ENCODE measurements at regions not wholly inside any gene's neighbourhood (a gene's known extent, or its start where the extent isn't known, plus 50 kb on each side); places are given as distances from the start of the nearest gene placed in this dataset.
"Not testable (repeated sequence)": the region's sequence is repeated elsewhere in the genome, so short reads cannot be mapped to it uniquely, and the experiment has no call there.

- H3K9ac ChIP-seq (ENCODE audit: low read length in 5 of 5): peak overlapping the region in 1 of 5 donors; percentile 38
- peaks cover 0 to 6% (median 3%) of the 10 kb centered on the region in 5 donors for H3K4me1 ChIP-seq (ENCODE audit: control insufficient read depth in 5 of 5, insufficient read depth in 5 of 5, low read length in 5 of 5)
- peak overlapping the region in 2 of 5 donors; percentile 22 to 35 for H3K4me3 ChIP-seq (ENCODE audit: low read depth in 1 of 5, low read length in 5 of 5)
- H3K9me3 ChIP-seq (ENCODE audit: control insufficient read depth in 5 of 5, low read length in 5 of 5): no peaks in the 10 kb centered on the region
- H3K27ac ChIP-seq (ENCODE audit: low read depth, low read length): no peak overlapping the region
- H3K27me3 ChIP-seq (ENCODE audit: control insufficient read depth in 5 of 5, insufficient read depth in 4 of 5, low read length in 5 of 5): peaks cover 0 to 8% (median 6%) of the 10 kb centered on the region in 5 donors
- no peaks in the 10 kb centered on the region for H3K36me3 ChIP-seq (ENCODE audit: control insufficient read depth in 5 of 5, insufficient read depth in 5 of 5, low read length in 5 of 5)
These were observed 74.8 kb upstream of the GRIN2A start for GRCh38 chr16:10256784-10257641.

DNA sequence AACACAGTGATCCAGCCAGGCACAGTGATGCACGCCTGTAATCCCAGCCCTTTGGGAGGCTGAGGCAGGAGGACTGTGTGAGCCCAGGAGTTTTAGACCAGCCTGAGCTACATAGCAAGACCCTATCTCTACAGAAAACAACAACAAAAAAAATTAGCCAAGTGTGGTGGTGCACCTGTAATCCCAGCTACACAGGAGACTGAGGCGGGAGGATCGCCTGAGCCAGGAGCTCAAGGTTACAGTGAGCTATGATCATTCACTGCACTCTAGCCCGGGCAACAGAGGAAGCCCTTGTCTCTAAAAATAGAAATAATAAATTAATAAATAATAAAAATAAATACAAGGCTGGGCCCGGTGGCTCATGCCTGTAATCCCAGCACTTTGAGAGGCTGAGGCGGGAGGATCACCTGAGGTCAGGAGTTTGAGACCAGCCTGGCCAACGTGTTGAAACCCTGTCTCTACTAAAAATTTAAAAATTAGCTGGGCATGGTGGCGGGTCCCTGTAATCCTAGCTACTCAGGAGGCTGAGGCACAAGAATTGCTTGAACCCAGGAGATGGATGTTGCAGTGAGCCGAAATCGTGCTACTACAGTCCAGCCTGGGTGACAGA is 75.5 kb upstream of the GRIN2A start:
- not testable (repeated sequence) for H3K36me3 ChIP-seq (ENCODE audit: control insufficient read depth in 5 of 5, insufficient read depth in 5 of 5, low read length in 5 of 5); H3K4me3 ChIP-seq (ENCODE audit: low read depth in 1 of 5, low read length in 5 of 5); H3K27me3 ChIP-seq (ENCODE audit: control insufficient read depth in 5 of 5, insufficient read depth in 4 of 5, low read length in 5 of 5); H3K9me3 ChIP-seq (ENCODE audit: control insufficient read depth in 5 of 5, low read length in 5 of 5); H3K9ac ChIP-seq (ENCODE audit: low read length in 5 of 5); H3K4me1 ChIP-seq (ENCODE audit: control insufficient read depth in 5 of 5, insufficient read depth in 5 of 5, low read length in 5 of 5); H3K27ac ChIP-seq (ENCODE audit: low read depth, low read length)

- not testable (repeated sequence) for H3K9me3 ChIP-seq (ENCODE audit: control insufficient read depth in 5 of 5, low read length in 5 of 5); H3K9ac ChIP-seq (ENCODE audit: low read length in 5 of 5); H3K4me3 ChIP-seq (ENCODE audit: low read depth in 1 of 5, low read length in 5 of 5); H3K27ac ChIP-seq (ENCODE audit: low read depth, low read length); H3K27me3 ChIP-seq (ENCODE audit: control insufficient read depth in 5 of 5, insufficient read depth in 4 of 5, low read length in 5 of 5); H3K4me1 ChIP-seq (ENCODE audit: control insufficient read depth in 5 of 5, insufficient read depth in 5 of 5, low read length in 5 of 5); H3K36me3 ChIP-seq (ENCODE audit: control insufficient read depth in 5 of 5, insufficient read depth in 5 of 5, low read length in 5 of 5)
These were observed 76.8 kb upstream of the GRIN2A start for GRCh38 chr16:10258930-10259603.

- Histone ChIP-seq H3K9ac (ENCODE audit: low read length in 5 of 5) (no peak overlapping the region), H3K36me3 (ENCODE audit: control insufficient read depth in 5 of 5, insufficient read depth in 5 of 5, low read length in 5 of 5) (no peaks in the 10 kb centered on the region), H3K27me3 (ENCODE audit: control insufficient read depth in 5 of 5, insufficient read depth in 4 of 5, low read length in 5 of 5) (no peaks in the 10 kb centered on the region), H3K9me3 (ENCODE audit: control insufficient read depth in 5 of 5, low read length in 5 of 5) (no peaks in the 10 kb centered on the region), H3K27ac (ENCODE audit: low read depth, low read length) (no peak overlapping the region), H3K4me1 (ENCODE audit: control insufficient read depth in 5 of 5, insufficient read depth in 5 of 5, low read length in 5 of 5) (peaks cover 0 to 6% (median 3%) of the 10 kb centered on the region in 5 donors), H3K4me3 (ENCODE audit: low read depth in 1 of 5, low read length in 5 of 5) (no peak overlapping the region)
These were observed 78.8 kb upstream of the GRIN2A start for GRCh38 chr16:10261077-10261476.

GRCh38 chr16:10261526-10261925 is 79.3 kb upstream of the GRIN2A start:
- not testable (repeated sequence) for H3K9ac ChIP-seq (ENCODE audit: low read length in 5 of 5)

DNA sequence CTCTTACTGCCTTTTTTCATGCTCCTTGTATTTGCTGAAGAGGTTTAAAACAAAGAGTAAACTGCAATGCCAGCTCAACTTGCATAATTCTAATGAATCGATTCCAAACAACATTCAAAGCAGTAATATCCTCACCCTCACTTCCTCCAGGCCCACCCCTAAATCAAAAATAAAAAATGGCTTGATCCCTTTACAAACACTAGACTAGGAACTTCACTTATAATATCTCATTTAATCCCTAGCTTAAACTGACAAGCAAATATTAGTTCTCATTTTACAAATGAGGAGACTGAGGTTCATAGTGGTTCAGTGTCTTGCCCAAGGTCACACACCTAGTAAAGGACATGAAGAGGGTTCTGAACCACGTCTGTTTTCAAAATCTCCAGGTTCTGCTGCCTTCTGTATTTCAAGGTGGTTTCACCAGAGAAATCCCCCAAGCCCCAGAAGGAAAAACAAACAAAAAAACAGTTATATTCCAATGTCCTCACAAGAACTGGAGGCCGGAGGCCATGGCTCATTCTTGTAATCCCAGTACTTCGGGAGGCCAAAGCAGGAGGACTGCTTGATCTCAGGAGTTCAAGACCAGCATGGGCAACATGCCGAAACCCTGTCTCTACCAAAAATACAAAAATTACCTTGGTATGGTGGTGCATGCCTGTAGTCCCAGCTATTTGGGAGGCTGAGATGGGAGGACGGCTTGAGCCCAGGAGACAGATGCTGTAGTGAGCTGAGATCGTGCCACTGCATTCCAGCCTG is 80.3 kb upstream of the GRIN2A start:
- H3K4me1 ChIP-seq (ENCODE audit: control insufficient read depth in 5 of 5, insufficient read depth in 5 of 5, low read length in 5 of 5): no peaks in the 10 kb centered on the region
- no peak overlapping the region for H3K9ac ChIP-seq (ENCODE audit: low read length in 5 of 5)
- H3K4me3 ChIP-seq (ENCODE audit: low read depth in 1 of 5, low read length in 5 of 5): no peak overlapping the region
- no peaks in the 10 kb centered on the region for H3K9me3 ChIP-seq (ENCODE audit: control insufficient read depth in 5 of 5, low read length in 5 of 5)
- H3K27me3 ChIP-seq (ENCODE audit: control insufficient read depth in 5 of 5, insufficient read depth in 4 of 5, low read length in 5 of 5): no peaks in the 10 kb centered on the region
- no peak overlapping the region for H3K27ac ChIP-seq (ENCODE audit: low read depth, low read length)
- no peaks in the 10 kb centered on the region for H3K36me3 ChIP-seq (ENCODE audit: control insufficient read depth in 5 of 5, insufficient read depth in 5 of 5, low read length in 5 of 5)

More at GRCh38 chr16:10261526-10261925, 79.3 kb upstream of the GRIN2A start:
- not testable (repeated sequence) for H3K27me3 ChIP-seq (ENCODE audit: control insufficient read depth in 5 of 5, insufficient read depth in 4 of 5, low read length in 5 of 5); H3K4me3 ChIP-seq (ENCODE audit: low read depth in 1 of 5, low read length in 5 of 5); H3K36me3 ChIP-seq (ENCODE audit: control insufficient read depth in 5 of 5, insufficient read depth in 5 of 5, low read length in 5 of 5); H3K9me3 ChIP-seq (ENCODE audit: control insufficient read depth in 5 of 5, low read length in 5 of 5); H3K27ac ChIP-seq (ENCODE audit: low read depth, low read length); H3K4me1 ChIP-seq (ENCODE audit: control insufficient read depth in 5 of 5, insufficient read depth in 5 of 5, low read length in 5 of 5)

DNA sequence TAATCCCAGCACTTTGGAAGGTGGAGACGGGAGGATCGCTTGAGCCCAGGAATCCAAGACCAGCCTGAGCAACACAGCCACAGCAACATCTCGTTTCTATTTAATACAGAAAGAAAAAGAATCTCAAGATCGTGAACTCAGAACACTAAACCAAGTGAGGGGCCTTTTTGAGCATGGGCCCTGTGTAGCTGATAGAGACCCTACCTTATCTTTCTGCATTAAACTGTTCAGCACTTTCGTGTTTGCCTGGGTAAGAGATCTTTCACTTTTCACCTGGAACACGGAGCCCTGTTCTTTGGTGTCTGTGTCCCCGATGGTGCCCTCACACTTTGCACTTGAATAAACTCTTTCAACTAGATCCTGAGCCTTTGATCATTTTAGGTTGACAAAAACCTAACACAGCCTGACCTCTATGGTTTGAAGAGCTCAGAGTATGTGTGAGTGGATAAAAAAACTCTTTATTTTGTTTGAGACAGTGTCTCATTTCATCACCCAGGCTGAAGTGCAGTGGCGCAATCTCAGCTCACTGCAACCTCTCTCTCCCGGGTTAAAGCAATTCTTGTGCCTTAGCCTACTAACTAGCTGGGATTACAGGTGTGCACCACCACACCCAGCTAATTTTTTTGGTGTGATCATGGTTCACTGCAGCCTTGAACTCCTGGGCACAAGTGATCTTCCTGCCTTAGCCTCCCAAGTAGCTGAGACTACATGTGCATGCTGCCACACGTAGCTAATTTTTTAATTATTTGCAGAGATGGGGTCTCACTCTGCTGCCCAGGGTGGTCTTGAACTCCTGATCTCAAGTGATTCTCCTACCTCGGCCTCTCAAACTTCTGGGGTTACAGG is 83.8 kb upstream of the GRIN2A start:
- Histone ChIP-seq H3K9ac (ENCODE audit: low read length in 5 of 5) (no peak overlapping the region), H3K27me3 (ENCODE audit: control insufficient read depth in 5 of 5, insufficient read depth in 4 of 5, low read length in 5 of 5) (no peaks in the 10 kb centered on the region), H3K4me1 (ENCODE audit: control insufficient read depth in 5 of 5, insufficient read depth in 5 of 5, low read length in 5 of 5) (no peaks in the 10 kb centered on the region), H3K9me3 (ENCODE audit: control insufficient read depth in 5 of 5, low read length in 5 of 5) (no peaks in the 10 kb centered on the region), H3K27ac (ENCODE audit: low read depth, low read length) (no peak overlapping the region), H3K36me3 (ENCODE audit: control insufficient read depth in 5 of 5, insufficient read depth in 5 of 5, low read length in 5 of 5) (no peaks in the 10 kb centered on the region), H3K4me3 (ENCODE audit: low read depth in 1 of 5, low read length in 5 of 5) (no peak overlapping the region)

DNA sequence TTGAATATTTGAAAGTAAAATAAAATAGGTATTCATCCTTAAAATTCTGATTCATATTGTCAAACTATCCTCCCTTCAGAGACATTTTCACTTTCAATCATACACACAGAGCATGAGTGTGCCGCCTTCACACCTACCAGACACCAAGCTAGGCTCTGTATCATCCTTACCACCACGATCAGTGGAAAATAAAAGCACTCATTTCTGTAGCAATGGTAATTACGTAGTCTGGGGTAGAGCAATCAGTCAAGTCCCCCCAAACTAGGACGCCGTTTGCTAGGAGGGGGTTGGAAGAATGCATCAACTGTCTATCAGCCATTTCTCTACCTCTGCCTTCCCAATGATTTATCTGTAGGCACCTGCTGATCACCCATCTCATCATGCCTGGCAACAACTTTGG is 84.6 kb upstream of the GRIN2A start:
- no peaks in the 10 kb centered on the region for H3K36me3 ChIP-seq (ENCODE audit: control insufficient read depth in 5 of 5, insufficient read depth in 5 of 5, low read length in 5 of 5)
- H3K4me1 ChIP-seq (ENCODE audit: control insufficient read depth in 5 of 5, insufficient read depth in 5 of 5, low read length in 5 of 5): no peaks in the 10 kb centered on the region
- H3K27me3 ChIP-seq (ENCODE audit: control insufficient read depth in 5 of 5, insufficient read depth in 4 of 5, low read length in 5 of 5): no peaks in the 10 kb centered on the region
- no peak overlapping the region for H3K27ac ChIP-seq (ENCODE audit: low read depth, low read length)
- no peak overlapping the region for H3K4me3 ChIP-seq (ENCODE audit: low read depth in 1 of 5, low read length in 5 of 5)
- peaks cover 0 to 2% (median 0%) of the 10 kb centered on the region in 5 donors for H3K9me3 ChIP-seq (ENCODE audit: control insufficient read depth in 5 of 5, low read length in 5 of 5)
- H3K9ac ChIP-seq (ENCODE audit: low read length in 5 of 5): no peak overlapping the region

DNA sequence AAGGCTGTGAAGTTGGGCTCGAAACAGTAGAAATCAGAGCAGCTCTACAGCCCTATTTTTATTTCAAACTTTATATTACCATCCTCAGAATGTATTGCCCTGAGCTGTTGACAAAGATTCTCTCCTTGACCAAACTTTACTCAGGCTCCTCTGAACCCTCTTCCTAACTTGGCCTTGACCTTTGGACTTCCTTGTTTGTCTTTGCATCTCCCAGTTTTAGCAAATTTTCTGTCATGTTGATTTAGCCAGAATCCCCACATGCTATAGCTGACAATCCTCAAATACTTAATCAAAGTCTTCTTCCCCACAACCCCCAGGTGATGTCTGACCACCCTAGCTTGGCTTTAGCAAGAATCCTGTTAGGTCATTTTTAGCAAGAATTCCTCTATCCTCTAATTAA is 87.4 kb upstream of the GRIN2A start:
- no peaks in the 10 kb centered on the region for H3K4me1 ChIP-seq (ENCODE audit: control insufficient read depth in 5 of 5, insufficient read depth in 5 of 5, low read length in 5 of 5)
- H3K4me3 ChIP-seq (ENCODE audit: low read depth in 1 of 5, low read length in 5 of 5): no peak overlapping the region
- H3K36me3 ChIP-seq (ENCODE audit: control insufficient read depth in 5 of 5, insufficient read depth in 5 of 5, low read length in 5 of 5): no peaks in the 10 kb centered on the region
- H3K27me3 ChIP-seq (ENCODE audit: control insufficient read depth in 5 of 5, insufficient read depth in 4 of 5, low read length in 5 of 5): no peaks in the 10 kb centered on the region
- no peak overlapping the region for H3K27ac ChIP-seq (ENCODE audit: low read depth, low read length)
- H3K9ac ChIP-seq (ENCODE audit: low read length in 5 of 5): no peak overlapping the region
- peaks cover 0 to 10% (median 0%) of the 10 kb centered on the region in 5 donors for H3K9me3 ChIP-seq (ENCODE audit: control insufficient read depth in 5 of 5, low read length in 5 of 5)
